ENCODE measurements at regions not wholly inside any gene's neighbourhood (a gene's known extent, or its start where the extent isn't known, plus 50 kb on each side); places are given as distances from the start of the nearest gene placed in this dataset.

DNA sequence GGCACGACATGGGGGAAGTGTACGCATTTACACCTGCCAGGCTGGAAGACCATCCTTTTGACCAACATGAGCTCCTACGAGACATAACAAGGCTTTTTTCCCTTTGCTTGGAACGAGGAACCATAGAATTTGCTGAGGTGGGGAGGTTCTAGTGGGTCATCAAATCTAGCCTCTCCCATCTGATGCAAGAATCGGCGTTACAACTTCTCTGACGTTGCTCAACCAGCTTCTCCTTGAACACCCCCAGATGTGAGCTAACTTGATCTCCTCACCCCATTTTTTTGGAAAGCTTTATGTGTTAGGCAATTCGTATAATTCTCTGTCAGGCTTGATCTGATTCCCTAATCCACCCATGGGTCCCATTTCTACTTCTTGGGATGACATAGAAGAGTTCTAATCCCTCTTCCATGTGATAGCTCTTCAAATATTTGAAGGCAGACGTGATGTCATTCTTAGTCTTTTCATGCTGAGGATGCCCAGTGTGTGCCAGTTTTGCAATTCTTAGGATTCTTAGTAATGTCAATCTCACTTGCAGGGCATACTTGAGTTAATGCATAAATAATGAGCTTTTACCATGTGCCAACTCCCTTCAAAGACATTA lies 163.6 kb upstream of the PARP11 start:
- Histone ChIP-seq H3K9me2 (ENCODE audit: low read depth, low read length) (no peaks in the 10 kb centered on the region), H3K4me1 (ENCODE audit: insufficient read depth, low read length, severe bottlenecking) (no peaks in the 10 kb centered on the region), H2AFZ (ENCODE audit: low read length) (no peak overlapping the region), H3K27ac (ENCODE audit: low read depth, low read length, poor library complexity, severe bottlenecking) (no peak overlapping the region), H3K27me3 (ENCODE audit: insufficient read depth, low read length) (no peaks in the 10 kb centered on the region), H3K4me2 (ENCODE audit: low read length) (no peak overlapping the region), H4K20me1 (ENCODE audit: insufficient read depth, low read length) (no peaks in the 10 kb centered on the region), H3K36me3 (ENCODE audit: insufficient read depth, low read length) (no peaks in the 10 kb centered on the region), H3K9ac (ENCODE audit: low read length) (no peak overlapping the region), H3F3A (ENCODE audit: insufficient read depth, low read length) (no peaks in the 10 kb centered on the region), H3K4me3 (ENCODE audit: low read depth, low read length, poor library complexity, severe bottlenecking) (no peak overlapping the region), H3K9me3 (ENCODE audit: low read length) (no peaks in the 10 kb centered on the region), H3K79me2 (ENCODE audit: insufficient read depth, low read length) (no peaks in the 10 kb centered on the region)
- TF ChIP-seq EZH2 (IDR thresholded peaks at IDR 0.05; ENCODE audit: borderline replicate concordance, low read length): no peak
- TF ChIP-seq, protein P1, sequence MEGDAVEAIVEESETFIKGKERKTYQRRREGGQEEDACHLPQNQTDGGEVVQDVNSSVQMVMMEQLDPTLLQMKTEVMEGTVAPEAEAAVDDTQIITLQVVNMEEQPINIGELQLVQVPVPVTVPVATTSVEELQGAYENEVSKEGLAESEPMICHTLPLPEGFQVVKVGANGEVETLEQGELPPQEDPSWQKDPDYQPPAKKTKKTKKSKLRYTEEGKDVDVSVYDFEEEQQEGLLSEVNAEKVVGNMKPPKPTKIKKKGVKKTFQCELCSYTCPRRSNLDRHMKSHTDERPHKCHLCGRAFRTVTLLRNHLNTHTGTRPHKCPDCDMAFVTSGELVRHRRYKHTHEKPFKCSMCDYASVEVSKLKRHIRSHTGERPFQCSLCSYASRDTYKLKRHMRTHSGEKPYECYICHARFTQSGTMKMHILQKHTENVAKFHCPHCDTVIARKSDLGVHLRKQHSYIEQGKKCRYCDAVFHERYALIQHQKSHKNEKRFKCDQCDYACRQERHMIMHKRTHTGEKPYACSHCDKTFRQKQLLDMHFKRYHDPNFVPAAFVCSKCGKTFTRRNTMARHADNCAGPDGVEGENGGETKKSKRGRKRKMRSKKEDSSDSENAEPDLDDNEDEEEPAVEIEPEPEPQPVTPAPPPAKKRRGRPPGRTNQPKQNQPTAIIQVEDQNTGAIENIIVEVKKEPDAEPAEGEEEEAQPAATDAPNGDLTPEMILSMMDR (IDR thresholded peaks at IDR 0.05; ENCODE audit: low read length): no peak

DNA sequence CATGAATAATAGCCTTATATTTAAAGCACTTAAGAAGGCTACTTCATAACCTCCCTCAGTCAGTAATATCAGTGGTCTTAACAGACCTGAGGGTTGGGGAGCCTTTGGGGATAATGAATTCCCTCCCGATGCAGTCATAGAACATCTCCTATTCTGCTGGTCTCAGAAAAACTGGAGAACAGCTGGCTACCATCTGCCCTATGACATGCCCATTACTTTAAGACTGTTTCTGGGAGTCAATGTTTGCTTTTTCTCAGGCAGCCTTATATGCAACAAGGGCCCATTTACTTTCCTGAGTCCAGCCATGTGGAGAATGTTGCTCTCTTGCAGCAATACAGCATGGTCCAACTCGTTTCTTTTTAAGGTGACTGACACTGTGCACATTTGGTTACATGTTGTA lies 161.7 kb upstream of the PARP11 start:
- Histone ChIP-seq H2AFZ (ENCODE audit: low read length) (no peak overlapping the region), H3K4me1 (ENCODE audit: insufficient read depth, low read length, severe bottlenecking) (no peaks in the 10 kb centered on the region), H3K27me3 (ENCODE audit: insufficient read depth, low read length) (no peaks in the 10 kb centered on the region), H3K9me2 (ENCODE audit: low read depth, low read length) (no peaks in the 10 kb centered on the region), H4K20me1 (ENCODE audit: insufficient read depth, low read length) (no peaks in the 10 kb centered on the region), H3K36me3 (ENCODE audit: insufficient read depth, low read length) (no peaks in the 10 kb centered on the region), H3F3A (ENCODE audit: insufficient read depth, low read length) (no peaks in the 10 kb centered on the region), H3K27ac (ENCODE audit: low read depth, low read length, poor library complexity, severe bottlenecking) (no peak overlapping the region), H3K4me2 (ENCODE audit: low read length) (no peak overlapping the region), H3K9ac (ENCODE audit: low read length) (no peak overlapping the region), H3K9me3 (ENCODE audit: low read length) (no peaks in the 10 kb centered on the region), H3K4me3 (ENCODE audit: low read depth, low read length, poor library complexity, severe bottlenecking) (no peak overlapping the region), H3K79me2 (ENCODE audit: insufficient read depth, low read length) (no peaks in the 10 kb centered on the region)
- TF ChIP-seq EZH2 (IDR thresholded peaks at IDR 0.05; ENCODE audit: borderline replicate concordance, low read length): no peak
- TF ChIP-seq, protein P1 (IDR thresholded peaks at IDR 0.05; ENCODE audit: low read length): no peak

DNA sequence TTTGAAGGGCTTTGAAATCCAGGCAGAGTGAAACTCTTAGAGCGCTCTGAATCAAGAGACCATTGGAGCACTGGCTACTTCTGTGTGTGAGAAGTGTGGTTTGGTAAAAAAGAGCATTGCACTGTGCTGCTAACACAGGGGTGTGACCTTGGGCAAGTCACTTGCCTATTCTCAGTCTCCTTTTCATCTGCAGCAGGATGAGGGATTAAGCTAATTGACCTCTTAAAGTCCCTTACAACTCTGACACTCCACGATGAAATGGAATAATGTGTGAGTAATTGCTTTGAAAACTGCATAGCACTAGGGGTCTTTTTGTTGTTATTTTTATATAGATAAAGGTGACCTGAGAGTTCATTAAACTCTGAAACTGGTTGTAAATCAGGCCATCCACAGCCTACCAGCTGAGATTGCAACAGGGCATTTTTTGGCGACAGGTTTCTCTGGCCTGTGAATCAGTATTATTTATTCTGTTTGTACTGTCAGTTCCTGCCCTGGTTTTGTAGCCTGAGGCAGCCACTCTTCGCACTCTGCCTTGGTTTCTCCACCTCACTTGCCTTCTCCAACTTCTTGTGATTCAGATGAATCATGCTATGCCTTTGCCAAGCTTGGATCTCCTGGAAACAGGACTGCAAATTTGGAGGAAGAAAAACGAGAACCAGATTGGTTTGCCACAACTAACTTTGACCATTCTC lies 159.9 kb upstream of the PARP11 start:
- Histone ChIP-seq H2AFZ (ENCODE audit: low read length) (no peak overlapping the region), H3K9ac (ENCODE audit: low read length) (no peak overlapping the region), H4K20me1 (ENCODE audit: insufficient read depth, low read length) (no peaks in the 10 kb centered on the region), H3F3A (ENCODE audit: insufficient read depth, low read length) (no peaks in the 10 kb centered on the region), H3K9me3 (ENCODE audit: low read length) (no peaks in the 10 kb centered on the region), H3K4me1 (ENCODE audit: insufficient read depth, low read length, severe bottlenecking) (no peaks in the 10 kb centered on the region), H3K36me3 (ENCODE audit: insufficient read depth, low read length) (no peaks in the 10 kb centered on the region), H3K27ac (ENCODE audit: low read depth, low read length, poor library complexity, severe bottlenecking) (no peak overlapping the region), H3K79me2 (ENCODE audit: insufficient read depth, low read length) (no peaks in the 10 kb centered on the region), H3K9me2 (ENCODE audit: low read depth, low read length) (no peaks in the 10 kb centered on the region), H3K27me3 (ENCODE audit: insufficient read depth, low read length) (no peaks in the 10 kb centered on the region), H3K4me2 (ENCODE audit: low read length) (no peak overlapping the region), H3K4me3 (ENCODE audit: low read depth, low read length, poor library complexity, severe bottlenecking) (no peak overlapping the region)
- TF ChIP-seq, protein P1 (IDR thresholded peaks at IDR 0.05; ENCODE audit: low read length): no peak
- no peak for TF ChIP-seq EZH2 (IDR thresholded peaks at IDR 0.05; ENCODE audit: borderline replicate concordance, low read length)

Data from OCI-LY1 (cell line).